Bronchial epithelial cell (primary cell): ENCODE measurements at regions not wholly inside any gene's neighbourhood (a gene's known extent, or its start where the extent isn't known, plus 50 kb on each side); places are given as distances from the start of the nearest gene placed in this dataset.

ENCODE experiments used
- DNase-seq: peaks from one replicate; pipeline ENCODE4 v3.0.0-alpha.2; 2010; ENCODE audit warnings: low read depth
- FAIRE-seq: peaks from 2 replicates; lab custom pipeline; 2011; peaks lifted over from hg19 to GRCh38; lab: Jason Lieb, UNC
- H3K27me3 ChIP-seq: 2 replicates; pipeline ENCODE4 v1.5.1; 2011; ENCODE audit warnings: low read length; ENCODE audit not compliant: control insufficient read depth, insufficient read depth
- H3K36me3 ChIP-seq: 2 replicates; pipeline ENCODE4 v1.5.1; 2011; ENCODE audit warnings: low read length; ENCODE audit not compliant: control insufficient read depth, insufficient read depth
- H3K4me3 ChIP-seq: 2 replicates; pipeline ENCODE4 v1.5.1; 2011; ENCODE audit warnings: mild to moderate bottlenecking, low read depth, low read length, control low read depth
- CTCF ChIP-seq: IDR thresholded peaks from 2 replicates; pipeline ENCODE4 v1.5.1; 2011; ENCODE audit warnings: mild to moderate bottlenecking, moderate library complexity, low read length, control low read depth, inconsistent platforms; ENCODE audit not compliant: insufficient read depth, severe bottlenecking

GRCh38 chr4:147012059-147012707 lies 66.5 kb upstream of the TTC29 start:
- DNase-seq = no peak
- TF ChIP-seq CTCF = no peak
- no peak overlapping the region for H3K4me3 ChIP-seq
- no peaks in the 10 kb centered on the region for H3K36me3 ChIP-seq
- no peaks in the 10 kb centered on the region for H3K27me3 ChIP-seq
- no peak for FAIRE-seq

- H3K27me3 ChIP-seq = no peaks in the 10 kb centered on the region
- no peaks in the 10 kb centered on the region for H3K36me3 ChIP-seq
- no peak for DNase-seq
- TF ChIP-seq CTCF = no peak
- FAIRE-seq = no peak
- no peak overlapping the region for H3K4me3 ChIP-seq
These were observed 69.3 kb upstream of the TTC29 start for GRCh38 chr4:147014946-147015345.

- FAIRE-seq = no peak
- no peak for DNase-seq
- Histone ChIP-seq H3K36me3 (no peaks in the 10 kb centered on the region), H3K27me3 (no peaks in the 10 kb centered on the region), H3K4me3 (no peak overlapping the region)
- TF ChIP-seq CTCF = no peak
These were observed 69.8 kb upstream of the TTC29 start for GRCh38 chr4:147015491-147015890.

- H3K27me3 ChIP-seq = no peaks in the 10 kb centered on the region
- peak; percentile 8 for DNase-seq
- no peak overlapping the region for H3K4me3 ChIP-seq
- H3K36me3 ChIP-seq = no peaks in the 10 kb centered on the region
- no peak for FAIRE-seq
- no peak for TF ChIP-seq CTCF
These were observed 71.4 kb upstream of the TTC29 start for GRCh38 chr4:147017081-147017480.

- no peaks in the 10 kb centered on the region for H3K36me3 ChIP-seq
- peak; percentile 85 for FAIRE-seq
- peak; percentile 75 for TF ChIP-seq CTCF
- no peak overlapping the region for H3K4me3 ChIP-seq
- no peaks in the 10 kb centered on the region for H3K27me3 ChIP-seq
- peak; percentile 54 for DNase-seq
These were observed 73.4 kb upstream of the TTC29 start for GRCh38 chr4:147019091-147019490.

GRCh38 chr4:147020456-147020855 lies 74.8 kb upstream of the TTC29 start:
- H3K4me3 ChIP-seq = no peak overlapping the region
- no peaks in the 10 kb centered on the region for H3K36me3 ChIP-seq
- no peak for DNase-seq
- H3K27me3 ChIP-seq = no peaks in the 10 kb centered on the region
- FAIRE-seq = no peak
- TF ChIP-seq CTCF = no peak
